HG02870 (cell line): ENCODE measurements at regions not wholly inside any gene's neighbourhood (a gene's known extent, or its start where the extent isn't known, plus 50 kb on each side); places are given as distances from the start of the nearest gene placed in this dataset.

ENCODE experiments used
- ATAC-seq: cut with Tn5 transposase; IDR thresholded peaks from one replicate; pipeline ENCODE4 v1.9.1; 2021; ENCODE audit warnings: mild to moderate bottlenecking, moderate library complexity; ENCODE audit not compliant: unreplicated experiment

DNA sequence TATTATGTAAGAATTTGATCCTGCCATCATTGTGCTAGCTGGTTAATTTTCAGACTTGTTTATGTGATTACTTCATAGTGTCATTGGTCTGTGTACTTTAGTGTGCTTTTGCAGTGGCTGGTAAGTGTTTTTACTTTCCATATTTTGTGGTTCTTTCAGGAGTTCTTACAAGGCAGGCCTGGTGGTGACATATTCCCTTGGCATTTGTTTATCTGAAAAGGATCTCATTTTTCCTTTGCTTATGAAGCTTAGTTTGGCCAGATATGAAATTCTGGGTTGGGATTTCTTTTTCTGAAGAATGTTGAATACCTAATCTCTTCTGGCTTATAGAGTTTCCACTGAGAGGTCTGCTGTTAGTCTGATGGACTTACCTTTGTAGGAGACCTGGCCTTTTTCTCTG is 72.8 kb upstream of the MC4R start:
- no peak for ATAC-seq

DNA sequence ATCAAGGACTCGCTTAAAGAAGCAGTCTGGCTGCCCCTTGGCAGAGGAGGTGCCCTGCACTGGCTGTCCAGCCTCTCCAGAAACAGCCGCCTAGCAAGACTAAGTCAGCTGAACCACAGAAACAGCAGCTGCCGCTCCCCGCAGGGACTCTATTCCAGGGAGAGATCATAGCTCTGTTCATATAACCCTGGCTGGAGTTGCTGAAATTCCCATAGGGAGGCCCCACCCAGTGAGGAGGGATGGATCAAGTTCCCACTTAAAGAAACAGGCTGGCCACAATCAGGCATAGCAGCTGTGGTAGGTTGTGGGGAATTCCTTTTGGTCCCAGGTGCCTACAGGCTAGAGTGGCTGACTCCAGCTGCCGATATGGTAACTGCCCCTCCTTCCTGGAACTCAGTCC is 74.2 kb upstream of the MC4R start:
- no peak for ATAC-seq

DNA sequence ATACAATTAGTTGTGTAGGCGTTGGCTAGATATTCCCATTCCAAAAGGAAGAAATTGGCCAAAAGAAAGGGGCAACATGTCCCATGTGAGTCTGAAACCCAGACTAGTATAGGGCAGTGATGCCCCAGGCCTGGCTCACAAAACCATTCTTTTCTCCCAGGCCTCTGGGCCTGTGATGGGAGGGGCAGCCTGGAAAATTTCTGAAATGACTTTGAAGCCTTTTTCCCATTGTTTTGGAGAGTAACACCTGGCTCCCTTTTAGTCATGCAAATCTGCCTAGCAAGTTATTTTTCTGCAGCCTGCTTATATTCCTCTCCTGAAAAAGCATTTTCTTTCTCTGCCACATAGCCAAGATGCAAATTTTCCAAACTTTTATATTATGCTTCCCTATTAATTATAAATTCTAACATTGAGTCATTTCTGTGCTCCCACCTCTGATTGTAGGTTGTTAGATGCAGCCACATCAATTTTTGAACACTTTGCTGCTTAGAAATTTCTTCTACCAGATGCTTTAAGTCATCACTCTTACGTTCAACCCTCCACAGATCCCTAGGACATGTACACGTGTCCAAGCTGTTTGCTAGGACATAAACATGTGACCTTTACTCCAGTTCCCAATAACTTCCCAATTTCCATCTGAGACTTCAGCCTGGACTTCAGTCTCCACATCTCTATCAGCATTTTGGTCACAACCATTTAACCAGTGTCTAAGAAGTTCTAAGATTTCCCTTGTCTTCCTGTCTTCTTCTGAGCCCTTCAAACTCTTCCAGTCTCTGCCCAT is 76.1 kb upstream of the MC4R start:
- ATAC-seq: no peak

DNA sequence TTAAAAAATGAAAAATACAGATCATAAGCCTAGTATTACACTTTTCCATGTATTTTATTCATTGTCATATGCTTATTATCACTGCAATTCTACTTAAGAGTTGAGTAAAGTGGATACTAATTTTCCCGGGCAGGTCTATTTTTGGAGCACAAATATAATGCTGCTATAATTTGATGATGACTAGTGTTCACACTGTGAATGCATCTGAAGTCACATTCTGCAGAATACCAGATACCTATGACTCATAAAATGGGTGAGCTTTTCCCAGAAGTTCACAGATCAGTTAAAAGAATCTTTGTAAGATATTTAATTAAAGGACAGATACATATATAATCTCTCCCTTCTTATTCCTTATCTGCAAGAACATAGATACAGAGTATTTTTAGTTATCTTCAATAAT is 79.8 kb upstream of the MC4R start:
- ATAC-seq: no peak

DNA sequence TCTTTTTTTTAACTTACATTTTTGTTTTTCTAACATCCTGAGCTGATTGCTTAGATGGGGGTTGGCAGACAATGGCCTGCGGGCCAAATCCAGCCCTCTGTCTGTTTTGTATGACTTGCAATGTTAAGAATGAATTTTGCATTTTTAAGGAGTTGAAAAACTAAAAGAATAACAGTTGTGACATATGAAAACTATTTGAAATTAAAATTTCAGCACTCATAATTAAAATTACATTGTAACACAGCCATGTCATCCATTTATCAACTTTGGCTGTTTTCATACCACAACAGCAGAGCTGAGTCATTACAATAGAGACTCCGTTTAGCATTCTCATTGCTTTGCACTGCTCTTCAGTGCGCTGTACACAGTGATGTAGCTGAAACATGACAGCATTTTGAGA is 94.1 kb upstream of the MC4R start:
- no peak for ATAC-seq

DNA sequence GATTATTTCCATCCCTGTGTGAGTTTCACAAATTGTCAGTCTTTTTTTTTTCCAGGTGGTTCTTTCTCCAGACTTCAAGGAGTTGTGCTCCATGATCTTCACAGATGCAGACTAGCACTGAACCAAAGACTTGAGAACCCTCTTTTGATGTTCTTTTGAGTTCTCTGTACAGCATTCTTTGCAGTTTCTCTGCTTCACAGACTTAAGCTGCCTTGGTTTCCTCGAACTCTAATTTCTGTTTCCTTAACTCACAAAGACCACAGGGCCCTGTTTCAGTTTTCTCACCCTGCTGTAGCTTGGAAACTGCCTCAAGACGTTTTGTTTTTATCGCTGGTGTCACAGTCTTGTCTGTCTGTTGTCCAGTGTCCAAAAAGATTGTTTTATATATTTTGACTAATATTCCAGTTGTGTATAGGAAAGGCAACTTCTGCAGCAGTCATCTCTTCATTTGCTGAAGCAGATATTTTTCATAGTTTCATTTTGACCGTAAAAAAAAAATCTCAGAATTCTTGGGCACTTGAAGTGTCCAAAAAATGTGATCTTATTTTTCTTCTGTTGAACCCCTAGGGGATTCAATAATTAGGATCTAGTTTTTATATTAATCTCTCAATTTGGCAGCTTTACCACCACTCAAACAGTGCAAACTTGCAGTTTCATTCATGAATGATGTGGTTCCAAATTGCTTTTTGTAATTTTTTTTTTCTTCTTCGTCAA is 97.0 kb upstream of the MC4R start:
- ATAC-seq: no peak

DNA sequence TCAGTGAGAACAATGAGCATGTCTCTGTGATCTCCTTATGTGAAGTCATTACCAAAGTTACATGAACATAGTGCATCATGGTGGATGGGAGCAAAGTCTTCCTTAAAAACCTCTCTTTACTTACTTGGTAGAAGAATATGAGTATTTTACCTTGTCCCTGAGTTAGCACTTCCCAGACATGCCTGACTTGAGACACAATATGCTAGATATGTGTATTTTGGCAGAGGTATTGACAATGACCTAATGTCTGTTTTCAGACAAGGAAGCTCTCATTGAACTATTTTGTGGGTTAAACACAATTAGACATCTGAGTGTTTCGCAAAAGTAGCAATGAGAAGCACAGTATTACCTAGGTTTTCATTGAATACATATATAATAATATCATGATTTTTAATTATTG is 99.1 kb upstream of the MC4R start:
- no peak for ATAC-seq

DNA sequence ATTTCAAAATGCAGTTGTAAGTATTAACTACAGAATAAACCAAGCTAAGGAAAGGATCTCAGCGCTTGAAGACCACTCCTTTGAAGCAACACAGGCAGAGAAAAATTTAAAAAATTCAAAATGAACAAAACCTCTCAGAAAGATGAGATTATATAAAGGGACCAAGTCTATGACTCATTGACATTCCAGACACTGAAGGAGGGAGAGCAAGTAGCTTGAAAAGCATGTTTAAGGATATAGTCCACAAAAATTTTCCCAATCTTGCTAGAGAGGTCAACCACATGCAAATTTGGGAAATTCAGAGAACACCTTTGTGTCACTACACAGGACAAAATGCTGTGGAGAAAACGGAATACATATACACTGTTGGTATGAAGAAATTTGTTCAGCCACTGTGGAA is 112.6 kb upstream of the MC4R start:
- ATAC-seq: no peak

DNA sequence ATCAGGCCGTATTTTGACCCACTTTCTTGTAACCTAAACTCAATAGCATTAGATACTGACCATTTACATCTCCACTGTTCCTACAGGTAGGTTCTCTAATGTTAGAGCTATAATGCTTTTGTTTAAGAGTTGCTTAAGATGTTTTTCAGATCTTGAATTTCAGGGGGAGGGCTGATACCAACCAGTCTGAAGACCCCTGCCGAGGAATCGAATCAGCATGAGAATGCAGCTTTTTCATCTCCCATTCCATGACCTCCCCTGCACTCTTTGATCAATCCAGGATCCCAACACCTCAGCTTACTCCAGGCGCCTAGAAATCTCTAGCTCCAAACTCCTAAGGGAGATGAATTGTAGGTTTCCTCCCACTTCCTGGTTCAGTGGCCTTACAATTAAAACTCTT is 120.5 kb upstream of the MC4R start:
- no peak for ATAC-seq

DNA sequence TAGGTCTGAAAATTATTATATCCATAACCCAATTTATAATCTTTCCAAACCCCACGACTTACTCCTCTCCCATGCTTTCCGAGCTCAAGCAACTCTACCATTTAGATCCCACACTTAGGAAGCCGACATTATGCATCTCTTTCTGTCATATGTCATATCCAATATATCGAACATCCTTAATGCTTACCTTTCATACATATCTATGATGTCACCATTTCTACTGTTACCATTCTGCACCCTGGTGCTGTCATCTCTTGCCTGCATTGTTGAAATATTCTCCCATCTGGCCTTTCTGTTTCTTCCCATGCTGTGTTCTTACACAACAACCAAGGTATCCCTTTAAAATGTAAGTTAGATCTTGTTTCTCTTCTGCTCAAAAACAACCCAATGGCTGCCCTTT is 127.1 kb upstream of the MC4R start:
- ATAC-seq: no peak

DNA sequence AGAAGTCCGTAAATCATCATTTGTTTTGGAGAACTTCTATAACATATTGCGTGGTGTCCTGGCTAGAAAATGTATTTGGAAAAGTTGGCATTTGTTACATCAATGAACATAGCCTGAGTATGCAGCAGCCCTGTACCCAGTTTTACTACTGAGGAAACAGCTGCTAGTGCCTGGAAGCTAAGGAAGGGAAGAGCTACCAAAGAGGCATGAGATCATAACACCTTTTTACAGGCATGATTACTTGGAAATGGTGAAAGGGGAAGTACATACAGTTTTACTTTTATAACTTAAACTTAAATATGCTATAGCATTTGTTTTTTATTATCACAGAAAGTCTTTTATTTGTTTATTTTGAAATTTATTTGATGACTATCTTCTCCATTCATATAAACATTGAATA is 128.4 kb upstream of the MC4R start:
- no peak for ATAC-seq

DNA sequence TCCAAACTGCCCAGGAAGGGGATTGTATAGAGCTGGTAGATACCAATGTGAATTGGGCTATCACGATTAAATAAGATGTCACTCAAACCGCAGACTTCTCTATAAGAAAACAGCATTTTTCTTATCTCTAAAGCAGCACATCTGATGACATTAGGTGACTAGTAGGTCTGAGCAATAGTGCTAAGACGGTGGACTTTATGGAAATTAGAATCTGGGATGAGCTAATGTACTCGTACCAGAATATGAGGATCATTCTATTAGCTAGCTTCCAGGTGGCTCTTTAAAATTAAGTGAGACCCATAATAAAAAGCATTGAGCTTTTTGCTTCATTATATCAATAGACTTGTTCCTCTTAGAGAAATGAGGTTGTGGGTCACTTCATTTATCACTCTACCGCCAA is 130.0 kb upstream of the MC4R start:
- no peak for ATAC-seq

DNA sequence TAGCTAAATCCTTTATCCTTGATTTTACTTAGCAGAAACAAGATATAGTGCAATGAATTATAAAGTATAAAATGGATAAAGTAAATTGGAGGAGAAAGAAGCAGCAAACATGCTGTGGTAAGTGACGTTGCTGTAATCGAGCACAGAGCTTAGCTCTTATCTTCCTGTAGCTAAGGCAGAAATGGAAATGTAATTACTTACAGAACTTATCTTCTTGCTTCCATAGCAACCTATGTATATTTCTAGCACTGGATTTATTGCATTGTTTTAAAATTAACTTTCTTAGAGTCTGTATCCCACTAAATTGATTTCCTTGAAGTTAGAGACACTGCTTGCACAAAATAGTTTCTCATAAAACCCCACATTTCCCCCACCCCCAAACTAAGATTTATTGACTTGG is 130.6 kb upstream of the MC4R start:
- no peak for ATAC-seq

DNA sequence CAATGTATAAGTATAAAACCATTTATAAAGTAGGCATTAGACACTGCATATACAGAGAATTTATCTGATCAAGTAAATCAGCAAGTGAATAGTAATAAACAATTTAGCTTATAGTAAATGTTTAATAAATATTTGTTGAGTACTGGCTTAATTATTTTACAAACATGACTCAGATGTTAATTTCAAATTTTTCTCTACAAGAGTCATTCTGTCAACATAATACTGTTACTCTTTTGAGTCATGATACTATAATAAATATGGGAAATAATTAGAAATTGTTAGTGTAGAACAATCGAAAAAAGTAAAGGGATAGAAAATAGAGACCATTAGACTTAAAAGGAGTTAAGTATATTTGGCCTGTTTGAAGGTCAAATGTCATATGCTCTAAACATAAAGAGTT is 133.6 kb upstream of the MC4R start:
- no peak for ATAC-seq

DNA sequence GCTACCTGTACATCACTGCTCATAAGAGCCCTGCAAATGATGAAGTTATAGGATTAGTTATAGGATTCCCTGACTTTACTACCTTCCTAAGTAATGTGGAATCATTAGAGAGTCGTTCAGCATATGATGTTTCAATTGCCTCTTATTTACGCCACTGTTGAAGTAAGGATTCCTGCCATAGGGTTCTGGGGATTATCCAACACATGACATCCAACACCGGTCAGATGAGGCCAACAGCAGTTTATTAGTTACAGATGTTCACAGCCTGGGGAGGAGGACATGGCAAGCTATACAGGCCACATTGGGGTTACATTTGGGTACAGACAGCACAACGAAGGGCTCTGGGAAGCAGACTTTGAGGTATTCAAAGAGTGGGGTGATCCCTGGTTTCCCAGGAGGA is 134.1 kb upstream of the MC4R start:
- ATAC-seq: no peak

DNA sequence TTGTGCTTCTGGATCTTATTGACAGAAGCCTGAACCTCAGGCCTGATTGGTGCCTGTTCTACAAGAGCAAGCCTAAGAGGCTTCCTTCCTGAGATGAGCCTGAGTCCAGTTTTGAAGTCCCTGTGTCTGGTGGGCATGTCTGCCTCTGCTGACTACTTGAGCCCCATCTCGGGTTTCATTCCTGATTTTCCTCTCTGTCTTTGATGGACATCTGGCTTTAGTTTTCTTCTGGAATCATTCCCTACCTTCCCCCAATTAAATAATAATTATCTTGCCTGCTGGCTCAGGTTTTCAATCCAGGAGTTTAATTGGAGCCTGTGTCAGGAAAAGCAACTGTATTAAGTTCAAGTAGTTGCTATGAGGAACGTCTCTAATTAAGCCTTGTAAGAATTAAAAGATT is 135.5 kb upstream of the MC4R start:
- ATAC-seq: no peak

DNA sequence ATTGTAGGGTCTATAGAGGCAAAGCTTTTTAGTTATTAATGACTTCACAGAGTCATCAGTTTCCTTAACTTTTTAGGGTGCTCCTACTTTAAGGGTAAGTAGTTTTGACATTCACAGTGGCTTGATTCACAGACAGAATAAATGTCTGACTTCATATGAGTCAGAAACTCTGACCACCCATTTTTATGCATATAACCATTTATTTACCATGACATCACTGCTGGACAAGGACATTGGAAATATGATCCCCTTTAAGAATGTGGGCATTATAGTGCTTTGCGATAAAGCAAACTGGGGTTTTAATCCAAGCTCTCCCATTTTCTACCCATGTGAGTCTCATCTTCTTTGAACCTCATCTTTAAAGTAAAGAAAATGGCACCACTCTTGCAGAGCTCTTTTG is 162.0 kb upstream of the MC4R start:
- no peak for ATAC-seq

DNA sequence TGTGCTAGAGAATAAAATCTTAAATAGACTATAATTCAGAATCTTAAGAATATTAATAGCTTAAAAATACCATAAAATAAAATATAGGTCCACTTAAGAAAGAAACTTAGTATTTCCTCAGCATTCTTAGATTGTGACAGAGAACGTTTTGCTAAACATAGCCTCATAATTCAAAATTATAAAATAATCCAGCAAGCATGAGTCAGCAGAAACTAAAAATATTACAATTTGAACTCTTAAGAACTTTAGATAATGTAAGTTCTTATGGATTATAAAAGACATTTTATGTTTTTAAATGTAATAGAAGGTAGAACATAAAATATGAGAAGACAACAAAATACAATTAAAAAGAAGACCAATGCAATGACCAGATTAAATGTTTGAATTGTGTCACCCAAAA is 164.5 kb upstream of the MC4R start:
- ATAC-seq: no peak

DNA sequence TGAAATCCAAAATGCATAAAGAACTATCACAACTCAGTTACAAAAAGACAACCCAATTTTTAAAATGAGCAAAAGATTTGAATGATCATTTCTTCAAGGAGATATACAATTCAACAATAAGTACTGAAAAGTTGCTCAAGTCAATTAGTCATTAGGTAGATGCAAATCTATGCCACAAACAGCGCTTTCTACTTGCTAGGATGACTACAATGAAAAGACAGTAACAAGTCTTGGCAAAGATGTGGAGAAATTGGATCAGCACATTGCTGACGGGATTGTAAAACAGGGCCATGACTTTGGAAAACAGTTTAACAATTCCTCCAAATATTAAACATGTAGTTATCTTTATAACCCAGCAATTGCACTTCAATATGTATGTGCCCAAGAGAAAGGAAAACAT is 166.3 kb upstream of the MC4R start:
- no peak for ATAC-seq

DNA sequence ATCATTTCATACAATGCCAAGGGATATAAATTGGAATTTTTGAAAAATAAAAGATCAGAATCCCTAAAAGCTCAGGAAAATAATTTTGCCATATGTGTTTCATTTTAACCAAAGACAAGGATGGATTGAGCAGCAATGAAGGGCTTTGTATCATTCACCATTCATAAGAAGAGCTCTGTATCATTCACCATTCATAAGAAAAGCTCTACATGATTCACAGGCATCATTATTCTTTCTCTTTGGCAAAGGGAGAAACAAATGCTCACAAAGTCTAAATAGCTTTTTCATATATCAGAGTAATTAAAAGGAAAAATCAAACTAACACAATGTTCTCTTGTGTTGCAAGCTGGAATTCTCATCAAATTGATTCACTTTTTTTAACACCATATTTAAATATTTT is 169.1 kb upstream of the MC4R start:
- no peak for ATAC-seq

DNA sequence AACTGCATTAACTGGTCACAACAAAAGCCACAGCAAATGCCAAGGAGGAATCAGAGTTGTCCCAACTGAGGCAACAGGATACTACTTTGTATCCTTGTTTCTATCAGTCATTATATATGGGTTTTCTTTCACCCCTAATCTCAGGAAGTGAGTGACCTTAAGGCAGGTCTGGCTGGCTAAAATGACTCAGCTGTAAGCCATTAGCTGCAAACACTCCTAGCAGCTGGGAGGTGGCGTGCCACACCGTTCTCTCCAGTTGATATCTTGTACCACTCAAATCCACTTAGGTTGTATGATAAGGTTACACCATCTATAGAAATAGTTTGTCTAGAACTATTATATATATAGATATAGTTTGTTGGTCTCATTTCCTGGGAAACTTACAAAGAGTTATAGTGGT is 171.1 kb upstream of the MC4R start:
- no peak for ATAC-seq

DNA sequence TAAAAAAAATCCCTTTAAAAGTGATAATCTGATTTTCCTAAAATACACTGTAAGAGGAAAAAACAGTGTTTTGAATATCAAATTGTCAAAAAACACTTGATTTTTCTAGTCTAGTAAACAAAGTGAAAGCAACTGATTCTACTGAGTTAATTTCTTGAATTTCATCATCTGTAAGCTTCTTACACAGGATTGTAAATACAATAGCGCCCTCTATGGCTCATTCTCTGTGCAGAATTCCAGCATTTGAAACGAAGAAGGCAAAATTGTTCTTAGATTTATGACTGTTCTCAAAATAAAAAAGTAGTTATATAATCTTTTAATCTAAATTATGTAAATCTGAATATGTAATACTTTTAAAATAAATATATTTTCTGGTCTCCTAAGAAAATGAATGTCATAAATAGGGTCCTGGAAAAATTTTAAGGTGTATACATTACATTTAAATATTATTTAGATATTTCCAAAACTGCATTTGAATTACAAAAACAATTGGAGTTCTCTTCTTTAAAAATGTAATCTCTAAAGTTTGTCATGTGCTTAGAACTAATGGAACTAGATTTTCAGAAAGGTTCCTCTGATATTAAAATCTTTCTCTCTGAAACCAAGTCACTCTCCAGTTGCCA is 176.9 kb upstream of the MC4R start:
- ATAC-seq: peak; percentile 50
